ENCODE measurements at regions not wholly inside any gene's neighbourhood (a gene's known extent, or its start where the extent isn't known, plus 50 kb on each side); places are given as distances from the start of the nearest gene placed in this dataset.

DNA sequence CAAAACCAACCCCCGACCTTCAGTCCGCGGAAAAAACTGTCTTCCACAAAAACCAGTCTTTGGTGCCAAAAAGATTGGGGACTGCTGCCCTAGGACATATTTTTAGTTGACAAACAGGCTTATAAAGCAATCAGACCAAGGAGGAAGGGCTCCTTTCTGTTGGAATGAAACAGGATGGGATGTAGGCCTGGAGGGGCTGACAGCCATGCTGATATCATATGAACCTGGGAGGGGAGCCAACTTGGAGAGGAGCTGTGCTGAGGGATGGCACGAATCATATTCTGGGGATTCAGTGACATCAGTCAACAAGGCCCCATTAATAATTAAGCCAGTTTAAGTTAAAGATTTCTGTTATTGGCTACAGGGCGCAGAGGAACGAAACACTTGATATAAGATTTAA, 225.4 kb upstream of the TSHZ2 start:
- H3K4me1 ChIP-seq (ENCODE audit: control insufficient read depth in 1 of 2, insufficient read depth in 2 of 2, low read length in 2 of 2) = no peaks in the 10 kb centered on the region

More for the DNA sequence above, 225.4 kb upstream of the TSHZ2 start:
- Histone ChIP-seq H3K9me2 (ENCODE audit: insufficient read depth) (no peaks in the 10 kb centered on the region), H3K4me3 (replicated peaks in 1 of 2; ENCODE audit: low read depth in 1 of 2, low read length in 2 of 2) (no peak overlapping the region), H3K79me2 (ENCODE audit: insufficient read depth, low read length) (no peaks in the 10 kb centered on the region), H3K4me2 (ENCODE audit: low read length) (no peak overlapping the region), H3K36me3 (ENCODE audit: control insufficient read depth in 1 of 2, insufficient read depth in 2 of 2, low read length in 2 of 2) (no peaks in the 10 kb centered on the region), H3K27me3 (ENCODE audit: insufficient read depth, low read length) (no peaks in the 10 kb centered on the region), H4K20me1 (ENCODE audit: insufficient read depth) (no peaks in the 10 kb centered on the region), H3K9me3 (ENCODE audit: control insufficient read depth in 1 of 2, insufficient read depth in 1 of 2, low read depth in 1 of 2, low read length in 2 of 2) (peaks cover 0 to 20% of the 10 kb centered on the region in 2 experiments; a peak in 2 of 4 replicates), H3K27ac (ENCODE audit: low read depth, low read length) (no peak overlapping the region), H3K9ac (ENCODE audit: low read length) (no peak overlapping the region), H2AFZ (ENCODE audit: low read depth, low read length, poor library complexity, severe bottlenecking) (no peak overlapping the region)
- TF ChIP-seq POLR2A (IDR thresholded peaks at IDR 0.05; ENCODE audit: borderline replicate concordance, extremely low read depth, insufficient read depth, insufficient read length) = no peak
- TF ChIP-seq, protein P1, sequence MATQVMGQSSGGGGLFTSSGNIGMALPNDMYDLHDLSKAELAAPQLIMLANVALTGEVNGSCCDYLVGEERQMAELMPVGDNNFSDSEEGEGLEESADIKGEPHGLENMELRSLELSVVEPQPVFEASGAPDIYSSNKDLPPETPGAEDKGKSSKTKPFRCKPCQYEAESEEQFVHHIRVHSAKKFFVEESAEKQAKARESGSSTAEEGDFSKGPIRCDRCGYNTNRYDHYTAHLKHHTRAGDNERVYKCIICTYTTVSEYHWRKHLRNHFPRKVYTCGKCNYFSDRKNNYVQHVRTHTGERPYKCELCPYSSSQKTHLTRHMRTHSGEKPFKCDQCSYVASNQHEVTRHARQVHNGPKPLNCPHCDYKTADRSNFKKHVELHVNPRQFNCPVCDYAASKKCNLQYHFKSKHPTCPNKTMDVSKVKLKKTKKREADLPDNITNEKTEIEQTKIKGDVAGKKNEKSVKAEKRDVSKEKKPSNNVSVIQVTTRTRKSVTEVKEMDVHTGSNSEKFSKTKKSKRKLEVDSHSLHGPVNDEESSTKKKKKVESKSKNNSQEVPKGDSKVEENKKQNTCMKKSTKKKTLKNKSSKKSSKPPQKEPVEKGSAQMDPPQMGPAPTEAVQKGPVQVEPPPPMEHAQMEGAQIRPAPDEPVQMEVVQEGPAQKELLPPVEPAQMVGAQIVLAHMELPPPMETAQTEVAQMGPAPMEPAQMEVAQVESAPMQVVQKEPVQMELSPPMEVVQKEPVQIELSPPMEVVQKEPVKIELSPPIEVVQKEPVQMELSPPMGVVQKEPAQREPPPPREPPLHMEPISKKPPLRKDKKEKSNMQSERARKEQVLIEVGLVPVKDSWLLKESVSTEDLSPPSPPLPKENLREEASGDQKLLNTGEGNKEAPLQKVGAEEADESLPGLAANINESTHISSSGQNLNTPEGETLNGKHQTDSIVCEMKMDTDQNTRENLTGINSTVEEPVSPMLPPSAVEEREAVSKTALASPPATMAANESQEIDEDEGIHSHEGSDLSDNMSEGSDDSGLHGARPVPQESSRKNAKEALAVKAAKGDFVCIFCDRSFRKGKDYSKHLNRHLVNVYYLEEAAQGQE (IDR thresholded peaks at IDR 0.05; ENCODE audit: low read depth) = no peak
- no peak for TF ChIP-seq JUND (IDR thresholded peaks at IDR 0.05)
- no peak for TF ChIP-seq EGR1 (IDR thresholded peaks at IDR 0.05; ENCODE audit: low read depth)
- TF ChIP-seq, protein P2, sequence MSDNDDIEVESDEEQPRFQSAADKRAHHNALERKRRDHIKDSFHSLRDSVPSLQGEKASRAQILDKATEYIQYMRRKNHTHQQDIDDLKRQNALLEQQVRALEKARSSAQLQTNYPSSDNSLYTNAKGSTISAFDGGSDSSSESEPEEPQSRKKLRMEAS (IDR thresholded peaks at IDR 0.05) = no peak
- no peak for TF ChIP-seq YY1 (IDR thresholded peaks at IDR 0.05; ENCODE audit: extremely low read depth, insufficient replicate concordance, low read depth, low read length)
- TF ChIP-seq, protein P3, sequence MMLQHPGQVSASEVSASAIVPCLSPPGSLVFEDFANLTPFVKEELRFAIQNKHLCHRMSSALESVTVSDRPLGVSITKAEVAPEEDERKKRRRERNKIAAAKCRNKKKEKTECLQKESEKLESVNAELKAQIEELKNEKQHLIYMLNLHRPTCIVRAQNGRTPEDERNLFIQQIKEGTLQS (IDR thresholded peaks at IDR 0.05) = no peak
- no peak for TF ChIP-seq SIN3A (IDR thresholded peaks at IDR 0.05; ENCODE audit: low read depth)
- TF ChIP-seq SP1 (IDR thresholded peaks at IDR 0.05; ENCODE audit: low read depth) = no peak
- TF ChIP-seq CBX3 (IDR thresholded peaks at IDR 0.05; ENCODE audit: low read depth) = no peak
- no peak for TF ChIP-seq ZNF274 (IDR thresholded peaks at IDR 0.05; ENCODE audit: low read depth, low read length)
- no peak for TF ChIP-seq TCF7L2 (IDR thresholded peaks at IDR 0.05; ENCODE audit: borderline replicate concordance, extremely low read depth, insufficient read depth, insufficient read length)
- no peak for TF ChIP-seq RAD21 (IDR thresholded peaks at IDR 0.05; ENCODE audit: low read depth)
- no peak for TF ChIP-seq SRF (IDR thresholded peaks at IDR 0.05; ENCODE audit: low read depth)
- TF ChIP-seq FOSL1 (IDR thresholded peaks at IDR 0.05; ENCODE audit: low read depth) = no peak
- no peak for TF ChIP-seq CEBPB (IDR thresholded peaks at IDR 0.05; ENCODE audit: low read depth)
- TF ChIP-seq POLR2AphosphoS5 (IDR thresholded peaks at IDR 0.05; ENCODE audit: low read depth, low read length) = no peak
- CTCF ChIA-PET = no interaction called here
- DNase-seq (ENCODE audit: low read depth, low spot score) = no peak
- no TSS peak for BruUV-seq (replicated peaks)
- RAD21 ChIA-PET (ENCODE audit: low non-redundant PET in 1 of 2, low total read pairs in 2 of 2, uncharacterized antibody in 2 of 2, unreplicated experiment in 2 of 2) = no interaction called here
- no peak for ATAC-seq
- intact Hi-C loops (cut with micrococcal nuclease) = no loop called here
- POLR2A ChIA-PET = no interaction called here

All from HCT116 (cell line).